ENCODE measurements at regions not wholly inside any gene's neighbourhood (a gene's known extent, or its start where the extent isn't known, plus 50 kb on each side); places are given as distances from the start of the nearest gene placed in this dataset.

GRCh38 chr6:100186552-100186951 lies 192.5 kb upstream of the MCHR2 start:
- TF ChIP-seq POLR2A (IDR thresholded peaks at IDR 0.05; ENCODE audit: extremely low read depth, insufficient read length), result no peak
- no peak for TF ChIP-seq CTCF (IDR thresholded peaks at IDR 0.05; ENCODE audit: low read depth, low read length)

All from NB4 (cell line).